HG02678 (cell line): ENCODE measurements at regions not wholly inside any gene's neighbourhood (a gene's known extent, or its start where the extent isn't known, plus 50 kb on each side); places are given as distances from the start of the nearest gene placed in this dataset.
"Not testable (repeated sequence)": the region's sequence is repeated elsewhere in the genome, so short reads cannot be mapped to it uniquely, and the experiment has no call there.

Experiments used
- ATAC-seq: cut with Tn5 transposase; IDR thresholded peaks from one replicate; pipeline ENCODE4 v1.9.1; 2021; ENCODE audit warnings: mild to moderate bottlenecking, moderate library complexity; ENCODE audit not compliant: unreplicated experiment

- ATAC-seq: no peak
Measured at GRCh38 chr3:18562364-18563154, 137.4 kb upstream of the SATB1 start.

- ATAC-seq: peak; percentile 72
Measured at GRCh38 chr3:18559331-18559842, 134.2 kb upstream of the SATB1 start.

- ATAC-seq: no peak
Measured at GRCh38 chr3:18558507-18558906, 133.4 kb upstream of the SATB1 start.

GRCh38 chr3:18557216-18557615, 132.1 kb upstream of the SATB1 start:
- ATAC-seq: no peak

GRCh38 chr3:18556503-18557135, 131.5 kb upstream of the SATB1 start:
- peak; percentile 44 for ATAC-seq

- no peak for ATAC-seq
Measured at GRCh38 chr3:18556001-18556408, 130.9 kb upstream of the SATB1 start.

GRCh38 chr3:18552579-18553105, 127.5 kb upstream of the SATB1 start:
- not testable (repeated sequence) for ATAC-seq

GRCh38 chr3:18546632-18547031, 121.5 kb upstream of the SATB1 start:
- ATAC-seq: no peak

GRCh38 chr3:18544146-18544545, 119.0 kb upstream of the SATB1 start:
- no peak for ATAC-seq

- no peak for ATAC-seq
Measured at GRCh38 chr3:18538463-18539230, 113.5 kb upstream of the SATB1 start.

- no peak for ATAC-seq
Measured at GRCh38 chr3:18533039-18533438, 107.9 kb upstream of the SATB1 start.

GRCh38 chr3:18531662-18532061, 106.5 kb upstream of the SATB1 start:
- ATAC-seq: peak; percentile 68

GRCh38 chr3:18529631-18530030, 104.5 kb upstream of the SATB1 start:
- ATAC-seq: no peak

- ATAC-seq: no peak
Measured at GRCh38 chr3:18527691-18528090, 102.6 kb upstream of the SATB1 start.

- ATAC-seq: no peak
Measured at GRCh38 chr3:18526667-18527066, 101.5 kb upstream of the SATB1 start.

- ATAC-seq: not testable (repeated sequence)
Measured at GRCh38 chr3:18516170-18516569, 91.0 kb upstream of the SATB1 start.

GRCh38 chr3:18513091-18513490, 88.0 kb upstream of the SATB1 start:
- no peak for ATAC-seq

GRCh38 chr3:18512007-18512406, 86.9 kb upstream of the SATB1 start:
- ATAC-seq: no peak

- no peak for ATAC-seq
Measured at GRCh38 chr3:18510947-18511346, 85.8 kb upstream of the SATB1 start.

- ATAC-seq: no peak
Measured at GRCh38 chr3:18507333-18507732, 82.2 kb upstream of the SATB1 start.

- no peak for ATAC-seq
Measured at GRCh38 chr3:18505056-18505455, 79.9 kb upstream of the SATB1 start.
